Upper lobe of left lung (tissue), 6 donors: ENCODE measurements at regions not wholly inside any gene's neighbourhood (a gene's known extent, or its start where the extent isn't known, plus 50 kb on each side); places are given as distances from the start of the nearest gene placed in this dataset.

ENCODE experiments used
- ATAC-seq, 2 donors: fragments of 200-7000 bp; cut with Tn5 transposase; one replicate each; pipeline ENCODE4 v1.9.1; 2022; ENCODE audit warnings: mild to moderate bottlenecking in 2 of 2, moderate library complexity in 2 of 2; ENCODE audit not compliant: low FRiP score in 2 of 2
- DNase-seq, 2 donors: peaks; one replicate each; pipeline ENCODE4 v3.0.0-alpha.2; 2019 to 2020
- H3K27ac ChIP-seq, 4 donors: fragments of 200-600 bp; sonication (generic); one replicate each; pipeline ENCODE4 v1.5.1; 2016 to 2019
- H3K27me3 ChIP-seq, 4 donors: fragments of 200-600 bp; sonication (generic); one replicate each; pipeline ENCODE4 v1.5.1; 2017 to 2019
- H3K36me3 ChIP-seq, 4 donors: fragments of 200-600 bp; sonication (generic); one replicate each; pipeline ENCODE4 v1.5.1; 2016 to 2019
- H3K4me1 ChIP-seq, 4 donors: fragments of 200-600 bp; sonication (generic); one replicate each; pipeline ENCODE4 v1.5.1; 2018 to 2019
- H3K4me3 ChIP-seq, 4 donors: fragments of 200-600 bp; sonication (generic); one replicate each; pipeline ENCODE4 v1.5.1; 2017 to 2019; ENCODE audit warnings: mild to moderate bottlenecking in 2 of 4, moderate library complexity in 1 of 4
- H3K9me3 ChIP-seq, 4 donors: fragments of 200-600 bp; sonication (generic); one replicate each; pipeline ENCODE4 v1.5.1; 2018 to 2019
- EP300 ChIP-seq, 4 donors: sonication (generic); formaldehyde crosslinking; IDR thresholded peaks; one replicate each; pipeline ENCODE4 v1.5.1; 2017; ENCODE audit warnings: antibody characterized with exemption in 4 of 4, control low read depth in 2 of 4
- POLR2A ChIP-seq, 4 donors: fragments of 450-650 bp; IDR thresholded peaks; one replicate each; pipeline ENCODE4 v1.5.1; 2016 to 2017; ENCODE audit warnings: antibody characterized with exemption in 4 of 4, mild to moderate bottlenecking in 2 of 4
- POLR2AphosphoS5 ChIP-seq, 2 donors: sonication (generic); formaldehyde crosslinking; IDR thresholded peaks; one replicate each; pipeline ENCODE4 v1.5.1; 2017; ENCODE audit warnings: antibody characterized with exemption in 2 of 2
- WGBS, 2 donors: methylation state at CpG; one replicate each; pipeline ENCODE4 v1.1.5; 2017 to 2018; 5-methylcytosine and 5-hydroxymethylcytosine counted together
- TF ChIP-seq, protein P1 (sequence below), 6 experiments: fragments of 450-650 bp in 4 of 6; fragments of 200-600 bp in 2 of 6; sonication (generic) in 2 of 6; IDR thresholded peaks; one replicate each; pipeline ENCODE4 v1.5.1; 2016 to 2019; ENCODE audit warnings: antibody characterized with exemption in 6 of 6
- donor health status: DM: no; HTN: no; CAD: no; lungs with moderate emphysema.
- donor health status: DM: no; HTN: yes; CAD: no; lungs with severe emphysema.

DNA sequence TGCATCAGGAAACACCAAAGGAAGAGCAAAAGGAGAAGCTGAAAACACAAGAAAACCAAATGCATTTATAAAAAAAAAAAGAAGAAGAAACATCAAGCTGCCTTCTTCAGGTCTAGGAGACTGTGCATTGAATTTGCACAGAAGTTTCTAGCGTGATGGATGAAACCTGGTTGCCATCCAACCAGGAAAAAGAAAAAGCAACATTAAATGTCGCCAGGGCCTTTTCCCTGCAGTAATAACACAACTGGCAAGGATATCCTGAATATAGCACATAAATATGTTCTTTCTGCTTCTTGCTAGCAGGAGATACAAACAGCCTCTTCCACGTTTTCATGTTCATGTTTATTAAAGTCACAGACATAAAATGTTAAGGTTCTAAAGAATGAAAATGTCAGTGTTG, 60.8 kb upstream of the ZFP42 start:
- ATAC-seq (no peak), DNase-seq (no peak)
- H3K27ac ChIP-seq = peak overlapping the region in 1 of 4 donors; percentile 67
- no peaks in the 10 kb centered on the region for H3K9me3 ChIP-seq
- peaks cover 0 to 6% (median 0%) of the 10 kb centered on the region in 4 donors for H3K4me1 ChIP-seq
- no peaks in the 10 kb centered on the region for H3K36me3 ChIP-seq
- TF ChIP-seq POLR2AphosphoS5 (IDR thresholded peaks at IDR 0.05) (no peak), EP300 (IDR thresholded peaks at IDR 0.05) (no peak), POLR2A (IDR thresholded peaks at IDR 0.05) (no peak)
- TF ChIP-seq, protein P1, sequence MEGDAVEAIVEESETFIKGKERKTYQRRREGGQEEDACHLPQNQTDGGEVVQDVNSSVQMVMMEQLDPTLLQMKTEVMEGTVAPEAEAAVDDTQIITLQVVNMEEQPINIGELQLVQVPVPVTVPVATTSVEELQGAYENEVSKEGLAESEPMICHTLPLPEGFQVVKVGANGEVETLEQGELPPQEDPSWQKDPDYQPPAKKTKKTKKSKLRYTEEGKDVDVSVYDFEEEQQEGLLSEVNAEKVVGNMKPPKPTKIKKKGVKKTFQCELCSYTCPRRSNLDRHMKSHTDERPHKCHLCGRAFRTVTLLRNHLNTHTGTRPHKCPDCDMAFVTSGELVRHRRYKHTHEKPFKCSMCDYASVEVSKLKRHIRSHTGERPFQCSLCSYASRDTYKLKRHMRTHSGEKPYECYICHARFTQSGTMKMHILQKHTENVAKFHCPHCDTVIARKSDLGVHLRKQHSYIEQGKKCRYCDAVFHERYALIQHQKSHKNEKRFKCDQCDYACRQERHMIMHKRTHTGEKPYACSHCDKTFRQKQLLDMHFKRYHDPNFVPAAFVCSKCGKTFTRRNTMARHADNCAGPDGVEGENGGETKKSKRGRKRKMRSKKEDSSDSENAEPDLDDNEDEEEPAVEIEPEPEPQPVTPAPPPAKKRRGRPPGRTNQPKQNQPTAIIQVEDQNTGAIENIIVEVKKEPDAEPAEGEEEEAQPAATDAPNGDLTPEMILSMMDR (IDR thresholded peaks at IDR 0.05) = no peak
- no peaks in the 10 kb centered on the region for H3K27me3 ChIP-seq
- no peak overlapping the region for H3K4me3 ChIP-seq
- WGBS, 2 donors = 50 to 51% methylated on average over 3 of the region's 3 CpGs

GRCh38 chr4:187937557-187937956, 58.0 kb upstream of the ZFP42 start:
- WGBS, 2 donors = 94 to 97% methylated on average over 19 to 21 of the region's 25 CpGs
- no peak for TF ChIP-seq POLR2AphosphoS5 (IDR thresholded peaks at IDR 0.05)
- TF ChIP-seq, protein P1 (IDR thresholded peaks at IDR 0.05) = no peak
- no peak for TF ChIP-seq EP300 (IDR thresholded peaks at IDR 0.05)
- TF ChIP-seq POLR2A (IDR thresholded peaks at IDR 0.05) = no peak
- H3K9me3 ChIP-seq = no peaks in the 10 kb centered on the region
- no peak overlapping the region for H3K4me3 ChIP-seq
- H3K27me3 ChIP-seq = no peaks in the 10 kb centered on the region
- ATAC-seq = peak in 1 of 2 donors; percentile 46
- H3K36me3 ChIP-seq = no peaks in the 10 kb centered on the region
- peak in 1 of 2 donors; percentile 69 for DNase-seq
- peaks cover 0 to 6% (median 0%) of the 10 kb centered on the region in 4 donors for H3K4me1 ChIP-seq
- H3K27ac ChIP-seq = no peak overlapping the region

- DNase-seq (no peak), ATAC-seq (no peak)
- no peak overlapping the region for H3K4me3 ChIP-seq
- WGBS, 2 donors = 91 to 93% methylated on average over 8 of the region's 8 CpGs
- H3K9me3 ChIP-seq = no peaks in the 10 kb centered on the region
- no peak for TF ChIP-seq POLR2A (IDR thresholded peaks at IDR 0.05)
- TF ChIP-seq, protein P1 (IDR thresholded peaks at IDR 0.05) = no peak
- TF ChIP-seq POLR2AphosphoS5 (IDR thresholded peaks at IDR 0.05) = no peak
- no peaks in the 10 kb centered on the region for H3K36me3 ChIP-seq
- no peak overlapping the region for H3K27ac ChIP-seq
- no peaks in the 10 kb centered on the region for H3K4me1 ChIP-seq
- no peaks in the 10 kb centered on the region for H3K27me3 ChIP-seq
Measured at GRCh38 chr4:187940299-187940698, 55.3 kb upstream of the ZFP42 start.

DNA sequence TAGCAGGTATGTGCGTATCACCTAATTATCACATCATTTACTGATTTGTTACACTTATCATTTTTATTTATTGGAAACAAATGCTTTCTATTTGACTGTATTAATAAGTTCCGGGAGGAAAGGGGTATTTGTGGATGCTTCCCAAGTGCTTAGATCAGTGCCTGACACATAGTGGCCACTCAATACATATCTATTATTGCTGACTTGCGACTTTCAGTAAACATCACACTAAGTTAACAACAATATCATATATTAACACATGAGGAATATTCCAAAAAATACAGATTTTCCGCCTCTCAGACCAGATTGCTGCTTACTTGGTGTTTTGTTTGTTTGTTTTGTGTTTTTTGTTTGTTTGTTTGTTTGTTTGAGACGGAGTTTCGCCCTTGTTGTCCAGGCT, 52.6 kb upstream of the ZFP42 start:
- ATAC-seq = no peak
- DNase-seq = no peak
- TF ChIP-seq POLR2A (IDR thresholded peaks at IDR 0.05) (no peak), EP300 (IDR thresholded peaks at IDR 0.05) (no peak), POLR2AphosphoS5 (IDR thresholded peaks at IDR 0.05) (no peak)
- TF ChIP-seq, protein P1 (IDR thresholded peaks at IDR 0.05) = no peak
- Histone ChIP-seq H3K9me3 (no peaks in the 10 kb centered on the region), H3K27ac (no peak overlapping the region), H3K4me3 (no peak overlapping the region), H3K4me1 (no peaks in the 10 kb centered on the region), H3K27me3 (no peaks in the 10 kb centered on the region), H3K36me3 (no peaks in the 10 kb centered on the region)
- 93 to 96% methylated on average over 6 of the region's 6 CpGs for WGBS, 2 donors

DNA sequence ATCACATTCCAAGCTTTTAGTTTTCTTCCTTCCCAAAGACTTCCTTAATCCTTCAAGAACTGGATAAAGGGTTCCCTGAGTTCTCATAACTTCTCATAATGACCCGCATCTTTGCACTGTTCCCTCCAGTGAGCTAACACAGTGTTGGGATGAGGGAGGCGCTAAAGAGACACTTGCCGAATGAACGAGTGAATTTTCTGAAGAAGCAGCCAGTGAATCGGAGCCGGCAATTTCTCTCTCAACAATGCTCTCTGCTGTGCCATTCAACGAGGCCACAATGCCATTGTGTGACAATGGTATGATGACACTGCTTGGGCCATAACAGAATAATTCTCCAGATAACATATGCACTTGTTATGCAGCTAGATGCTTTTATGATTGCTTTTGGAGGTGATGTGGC, 51.4 kb upstream of the ZFP42 start:
- TF ChIP-seq EP300 (IDR thresholded peaks at IDR 0.05) = no peak
- TF ChIP-seq POLR2AphosphoS5 (IDR thresholded peaks at IDR 0.05) = no peak
- TF ChIP-seq POLR2A (IDR thresholded peaks at IDR 0.05) = no peak
- TF ChIP-seq, protein P1 (IDR thresholded peaks at IDR 0.05) = no peak
- ATAC-seq (no peak), DNase-seq (no peak)
- no peak overlapping the region for H3K27ac ChIP-seq
- H3K36me3 ChIP-seq = no peaks in the 10 kb centered on the region
- no peaks in the 10 kb centered on the region for H3K4me1 ChIP-seq
- H3K9me3 ChIP-seq = no peaks in the 10 kb centered on the region
- 88 to 92% methylated on average over 7 of the region's 7 CpGs for WGBS, 2 donors
- H3K27me3 ChIP-seq = no peaks in the 10 kb centered on the region
- H3K4me3 ChIP-seq = no peak overlapping the region
